ENCODE measurements at regions not wholly inside any gene's neighbourhood (a gene's known extent, or its start where the extent isn't known, plus 50 kb on each side); places are given as distances from the start of the nearest gene placed in this dataset.

DNA sequence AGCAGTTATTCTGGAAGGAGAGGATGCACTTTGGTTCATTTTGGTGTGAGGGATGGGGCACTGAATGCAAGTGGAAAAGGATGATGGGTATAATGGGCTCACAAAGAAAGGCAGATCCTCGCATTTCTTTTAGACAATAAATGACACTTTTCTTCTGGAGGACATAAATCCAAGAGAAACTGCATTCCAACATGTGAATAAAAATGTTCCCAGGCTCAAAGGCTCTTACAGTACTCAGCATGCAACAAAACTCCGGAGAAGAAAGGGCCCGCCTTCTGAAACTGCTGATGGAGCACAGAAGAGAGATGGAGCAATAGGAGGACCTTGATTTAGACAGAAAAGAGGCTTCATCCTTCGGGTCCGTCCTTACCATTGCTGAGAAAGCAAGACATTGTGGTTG, 538.2 kb upstream of the DPP6 start:
- ATAC-seq (ENCODE audit: insufficient read depth, low FRiP score) (no peak), DNase-seq (no peak)
- Histone ChIP-seq H3K4me3 (no peak overlapping the region), H3K9ac (ENCODE audit: insufficient read depth in 1 of 2, low read length in 2 of 2) (no peak overlapping the region), H3K4me1 (ENCODE audit: control insufficient read depth in 5 of 5, insufficient read depth in 5 of 5, low read length in 5 of 5) (no peaks in the 10 kb centered on the region), H3K36me3 (ENCODE audit: control insufficient read depth in 4 of 4, insufficient read depth in 4 of 4, low read length in 4 of 4) (no peaks in the 10 kb centered on the region), H3K27ac (ENCODE audit: low read depth in 1 of 2, low read length in 1 of 2) (no peak overlapping the region), H3K9me3 (ENCODE audit: control insufficient read depth in 4 of 4, insufficient read depth in 3 of 4, low read length in 3 of 4) (peaks cover 0 to 2% (median 0%) of the 10 kb centered on the region in 4 donors), H3K27me3 (ENCODE audit: control insufficient read depth in 3 of 3, insufficient read depth in 3 of 3, low read length in 2 of 3) (no peaks in the 10 kb centered on the region)
- TF ChIP-seq, protein P1, sequence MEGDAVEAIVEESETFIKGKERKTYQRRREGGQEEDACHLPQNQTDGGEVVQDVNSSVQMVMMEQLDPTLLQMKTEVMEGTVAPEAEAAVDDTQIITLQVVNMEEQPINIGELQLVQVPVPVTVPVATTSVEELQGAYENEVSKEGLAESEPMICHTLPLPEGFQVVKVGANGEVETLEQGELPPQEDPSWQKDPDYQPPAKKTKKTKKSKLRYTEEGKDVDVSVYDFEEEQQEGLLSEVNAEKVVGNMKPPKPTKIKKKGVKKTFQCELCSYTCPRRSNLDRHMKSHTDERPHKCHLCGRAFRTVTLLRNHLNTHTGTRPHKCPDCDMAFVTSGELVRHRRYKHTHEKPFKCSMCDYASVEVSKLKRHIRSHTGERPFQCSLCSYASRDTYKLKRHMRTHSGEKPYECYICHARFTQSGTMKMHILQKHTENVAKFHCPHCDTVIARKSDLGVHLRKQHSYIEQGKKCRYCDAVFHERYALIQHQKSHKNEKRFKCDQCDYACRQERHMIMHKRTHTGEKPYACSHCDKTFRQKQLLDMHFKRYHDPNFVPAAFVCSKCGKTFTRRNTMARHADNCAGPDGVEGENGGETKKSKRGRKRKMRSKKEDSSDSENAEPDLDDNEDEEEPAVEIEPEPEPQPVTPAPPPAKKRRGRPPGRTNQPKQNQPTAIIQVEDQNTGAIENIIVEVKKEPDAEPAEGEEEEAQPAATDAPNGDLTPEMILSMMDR (IDR thresholded peaks at IDR 0.05; ENCODE audit: control extremely low read depth, extremely low read depth), result no peak
- 82 to 91% methylated on average over 5 of the region's 5 CpGs for WGBS, 2 donors

DNA sequence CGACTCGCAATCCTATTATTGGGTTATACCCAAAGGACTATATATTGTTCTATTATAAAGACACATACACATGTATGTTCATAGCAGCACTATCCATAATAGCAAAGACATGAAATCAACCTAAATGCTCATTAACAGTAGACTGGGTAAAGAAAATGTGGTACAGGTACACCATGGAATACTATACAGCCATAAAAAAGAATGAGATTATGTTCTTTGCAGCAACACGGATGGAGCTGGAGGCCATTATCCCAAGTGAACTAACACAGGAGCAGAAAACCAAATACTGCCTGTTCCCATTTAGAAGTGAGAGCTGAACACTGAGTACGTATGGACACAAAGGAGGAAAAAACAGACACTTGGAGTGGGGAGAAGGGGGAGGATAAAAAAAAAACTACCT, 536.8 kb upstream of the DPP6 start:
- no peak overlapping the region for H3K27ac ChIP-seq (ENCODE audit: low read depth in 1 of 2, low read length in 1 of 2)
- 90% methylated on average over 4 of the region's 4 CpGs for WGBS, 2 donors
- no peak overlapping the region for H3K9ac ChIP-seq (ENCODE audit: insufficient read depth in 1 of 2, low read length in 2 of 2)
- H3K27me3 ChIP-seq (ENCODE audit: control insufficient read depth in 3 of 3, insufficient read depth in 3 of 3, low read length in 2 of 3), result no peaks in the 10 kb centered on the region
- H3K4me1 ChIP-seq (ENCODE audit: control insufficient read depth in 5 of 5, insufficient read depth in 5 of 5, low read length in 5 of 5), result no peaks in the 10 kb centered on the region
- no peak for ATAC-seq (ENCODE audit: insufficient read depth, low FRiP score)
- no peak for DNase-seq
- peaks cover 0 to 2% (median 0%) of the 10 kb centered on the region in 4 donors for H3K9me3 ChIP-seq (ENCODE audit: control insufficient read depth in 4 of 4, insufficient read depth in 3 of 4, low read length in 3 of 4)
- no peak overlapping the region for H3K4me3 ChIP-seq
- no peaks in the 10 kb centered on the region for H3K36me3 ChIP-seq (ENCODE audit: control insufficient read depth in 4 of 4, insufficient read depth in 4 of 4, low read length in 4 of 4)
- TF ChIP-seq, protein P1 (IDR thresholded peaks at IDR 0.05; ENCODE audit: control extremely low read depth, extremely low read depth), result no peak

DNA sequence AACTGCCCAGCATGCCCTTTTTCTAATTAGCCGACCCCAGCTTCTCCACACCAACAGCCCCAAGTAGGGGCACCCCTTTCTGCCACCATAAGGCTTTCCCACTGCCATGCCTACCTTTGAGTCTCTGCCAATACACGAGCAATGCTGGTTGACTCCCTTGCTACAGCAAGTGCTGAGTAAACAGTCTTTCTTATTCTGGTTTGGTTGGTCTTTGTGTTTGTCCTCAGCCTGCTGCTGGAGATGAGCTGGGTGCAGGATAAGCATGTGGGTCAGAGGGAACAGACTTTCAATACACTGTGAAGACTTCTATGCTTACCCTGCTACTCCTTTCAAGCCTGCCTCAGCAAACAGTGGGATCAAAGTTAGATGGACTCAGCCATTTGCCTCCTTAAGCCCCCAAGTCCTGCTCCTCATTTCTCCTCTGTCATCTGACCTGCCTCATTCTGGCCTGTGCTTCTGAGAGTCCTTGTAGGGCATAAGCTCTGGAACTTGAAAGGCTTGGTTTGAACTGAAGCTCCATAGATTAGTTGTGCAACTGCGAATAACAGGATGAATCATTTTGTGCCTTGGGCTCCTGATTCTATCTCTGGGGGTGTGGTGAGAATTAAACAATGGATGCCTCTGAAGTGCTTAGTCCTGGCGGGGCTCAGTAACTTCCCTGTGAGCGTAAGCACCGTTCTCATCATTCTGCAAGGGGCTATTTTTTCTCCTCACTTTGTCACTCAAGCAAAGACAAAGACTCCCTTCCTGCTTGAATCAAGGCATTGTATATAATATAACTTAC, 533.8 kb upstream of the DPP6 start:
- Histone ChIP-seq H3K4me1 (ENCODE audit: control insufficient read depth in 5 of 5, insufficient read depth in 5 of 5, low read length in 5 of 5) (no peaks in the 10 kb centered on the region), H3K4me3 (no peak overlapping the region), H3K36me3 (ENCODE audit: control insufficient read depth in 4 of 4, insufficient read depth in 4 of 4, low read length in 4 of 4) (no peaks in the 10 kb centered on the region), H3K27ac (ENCODE audit: low read depth in 1 of 2, low read length in 1 of 2) (no peak overlapping the region), H3K27me3 (ENCODE audit: control insufficient read depth in 3 of 3, insufficient read depth in 3 of 3, low read length in 2 of 3) (no peaks in the 10 kb centered on the region), H3K9ac (ENCODE audit: insufficient read depth in 1 of 2, low read length in 2 of 2) (no peak overlapping the region), H3K9me3 (ENCODE audit: control insufficient read depth in 4 of 4, insufficient read depth in 3 of 4, low read length in 3 of 4) (peaks cover 0 to 2% (median 0%) of the 10 kb centered on the region in 4 donors)
- DNase-seq, result no peak
- 71 to 75% methylated on average over 6 of the region's 6 CpGs for WGBS, 2 donors
- TF ChIP-seq, protein P1 (IDR thresholded peaks at IDR 0.05; ENCODE audit: control extremely low read depth, extremely low read depth), result no peak
- no peak for ATAC-seq (ENCODE audit: insufficient read depth, low FRiP score)

Measured in lung (tissue), 11 donors.